Neuron (in vitro differentiated cells): ENCODE measurements at regions not wholly inside any gene's neighbourhood (a gene's known extent, or its start where the extent isn't known, plus 50 kb on each side); places are given as distances from the start of the nearest gene placed in this dataset.
"Not testable (repeated sequence)": the region's sequence is repeated elsewhere in the genome, so short reads cannot be mapped to it uniquely, and the experiment has no call there.

Source experiments
- H2AFZ ChIP-seq: one replicate; pipeline ENCODE4 v1.6.1; 2013; ENCODE audit warnings: low read depth, mild to moderate bottlenecking, inconsistent platforms, low read length, moderate library complexity
- H3K27me3 ChIP-seq: one replicate; pipeline ENCODE4 v1.6.1; 2013; ENCODE audit warnings: low read length; ENCODE audit not compliant: insufficient read depth
- H3K36me3 ChIP-seq: one replicate; pipeline ENCODE4 v1.6.1; 2013; ENCODE audit warnings: low read length; ENCODE audit not compliant: insufficient read depth
- H3K4me1 ChIP-seq: one replicate; pipeline ENCODE4 v1.6.1; 2013; ENCODE audit warnings: low read length; ENCODE audit not compliant: insufficient read depth
- H3K4me3 ChIP-seq: 2 replicates; pipeline ENCODE4 v1.5.1; 2013; ENCODE audit warnings: mild to moderate bottlenecking, low read length, moderate library complexity
- H3K9me3 ChIP-seq: one replicate; pipeline ENCODE4 v1.6.1; 2013; ENCODE audit warnings: low read length

- no peak overlapping the region for H2AFZ ChIP-seq
- no peaks in the 10 kb centered on the region for H3K27me3 ChIP-seq
- no peak overlapping the region for H3K4me3 ChIP-seq
- no peaks in the 10 kb centered on the region for H3K36me3 ChIP-seq
- H3K4me1 ChIP-seq, result peaks cover 3% of the 10 kb centered on the region
- no peaks in the 10 kb centered on the region for H3K9me3 ChIP-seq
Observed at GRCh38 chr16:52756812-52757517, 210.0 kb upstream of the TOX3 start.

DNA sequence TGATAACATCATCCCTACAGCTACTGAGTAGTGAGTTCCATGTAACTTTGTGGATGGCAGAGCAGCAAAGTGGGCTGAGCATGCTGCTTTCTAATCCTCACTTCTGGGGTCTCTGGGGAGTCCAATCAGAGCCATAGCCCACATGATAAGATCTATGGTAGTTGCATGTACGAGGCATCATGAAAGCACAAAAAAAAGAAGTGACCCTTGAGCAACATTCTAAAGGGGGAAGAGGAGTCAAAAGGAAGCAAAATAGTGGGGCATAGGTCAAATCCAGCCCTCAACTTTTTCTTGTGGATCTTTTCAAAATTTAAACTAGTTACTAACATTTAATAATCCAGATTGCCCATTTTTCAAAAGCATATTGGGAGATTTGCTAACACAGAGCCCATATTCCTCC, 208.5 kb upstream of the TOX3 start:
- Histone ChIP-seq H3K4me3 (no peak overlapping the region), H3K9me3 (no peaks in the 10 kb centered on the region), H3K36me3 (no peaks in the 10 kb centered on the region), H3K4me1 (peaks cover 3% of the 10 kb centered on the region), H2AFZ (no peak overlapping the region), H3K27me3 (no peaks in the 10 kb centered on the region)

- H3K4me3 ChIP-seq, result no peak overlapping the region
- H3K4me1 ChIP-seq, result no peaks in the 10 kb centered on the region
- no peaks in the 10 kb centered on the region for H3K36me3 ChIP-seq
- H3K9me3 ChIP-seq, result no peaks in the 10 kb centered on the region
- no peak overlapping the region for H2AFZ ChIP-seq
- no peaks in the 10 kb centered on the region for H3K27me3 ChIP-seq
Observed at GRCh38 chr16:52751035-52751434, 204.1 kb upstream of the TOX3 start.

- no peaks in the 10 kb centered on the region for H3K36me3 ChIP-seq
- H3K4me1 ChIP-seq, result no peaks in the 10 kb centered on the region
- no peaks in the 10 kb centered on the region for H3K9me3 ChIP-seq
- no peak overlapping the region for H2AFZ ChIP-seq
- no peak overlapping the region for H3K4me3 ChIP-seq
- no peaks in the 10 kb centered on the region for H3K27me3 ChIP-seq
Observed at GRCh38 chr16:52748741-52749140, 201.8 kb upstream of the TOX3 start.

- no peak overlapping the region for H3K4me3 ChIP-seq
- peaks cover 2% of the 10 kb centered on the region for H3K4me1 ChIP-seq
- H3K9me3 ChIP-seq, result no peaks in the 10 kb centered on the region
- H3K36me3 ChIP-seq, result no peaks in the 10 kb centered on the region
- no peaks in the 10 kb centered on the region for H3K27me3 ChIP-seq
- H2AFZ ChIP-seq, result no peak overlapping the region
Observed at GRCh38 chr16:52747088-52747595, 200.2 kb upstream of the TOX3 start.

DNA sequence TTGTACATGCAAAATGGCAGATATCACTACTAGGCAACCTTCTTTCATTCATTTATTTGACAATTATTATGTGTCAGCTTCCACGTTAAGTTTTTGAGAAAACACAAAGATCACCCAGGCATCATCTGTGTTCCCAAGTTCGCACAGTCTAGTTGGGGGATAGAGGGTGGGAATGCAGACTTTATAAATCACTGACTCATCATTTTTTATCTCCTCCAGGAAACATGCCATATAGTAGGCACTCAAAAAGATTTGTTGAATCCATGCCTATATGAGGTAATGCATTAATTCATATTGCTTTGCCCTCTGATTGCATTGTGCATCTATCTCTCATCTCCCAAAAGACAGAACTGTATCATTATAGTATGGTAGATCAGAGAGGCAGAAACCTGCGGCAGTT, 196.8 kb upstream of the TOX3 start:
- Histone ChIP-seq H3K4me1 (peaks cover 15% of the 10 kb centered on the region), H2AFZ (no peak overlapping the region), H3K27me3 (no peaks in the 10 kb centered on the region), H3K4me3 (no peak overlapping the region), H3K9me3 (no peaks in the 10 kb centered on the region), H3K36me3 (no peaks in the 10 kb centered on the region)

- no peak overlapping the region for H3K4me3 ChIP-seq
- H3K4me1 ChIP-seq, result peaks cover 15% of the 10 kb centered on the region
- H3K9me3 ChIP-seq, result no peaks in the 10 kb centered on the region
- H3K27me3 ChIP-seq, result no peaks in the 10 kb centered on the region
- H3K36me3 ChIP-seq, result no peaks in the 10 kb centered on the region
- H2AFZ ChIP-seq, result no peak overlapping the region
Observed at GRCh38 chr16:52742608-52743170, 195.7 kb upstream of the TOX3 start.

DNA sequence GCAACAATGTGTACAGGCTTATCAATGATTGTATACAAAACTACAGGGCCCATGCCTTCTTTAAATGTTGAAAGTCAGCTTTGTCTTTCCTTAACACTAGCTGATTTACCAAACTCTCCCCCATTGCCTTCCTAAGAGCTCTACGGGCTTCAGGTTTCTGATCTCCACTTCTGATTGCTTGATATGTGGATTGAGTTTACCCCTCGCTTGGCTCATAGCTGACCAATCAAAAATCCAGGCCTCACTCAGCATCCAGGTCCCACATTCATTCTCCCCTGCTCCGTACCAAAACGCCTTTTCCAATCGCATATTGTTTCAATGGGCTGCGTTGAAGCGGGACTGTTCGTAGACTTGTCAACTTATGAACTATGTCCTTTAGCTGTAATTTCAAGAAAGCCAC, 195.1 kb upstream of the TOX3 start:
- H3K4me1 ChIP-seq, result peaks cover 15% of the 10 kb centered on the region
- H3K9me3 ChIP-seq, result no peaks in the 10 kb centered on the region
- H3K4me3 ChIP-seq, result no peak overlapping the region
- no peaks in the 10 kb centered on the region for H3K27me3 ChIP-seq
- H2AFZ ChIP-seq, result peak overlapping the region; percentile 61
- no peaks in the 10 kb centered on the region for H3K36me3 ChIP-seq

DNA sequence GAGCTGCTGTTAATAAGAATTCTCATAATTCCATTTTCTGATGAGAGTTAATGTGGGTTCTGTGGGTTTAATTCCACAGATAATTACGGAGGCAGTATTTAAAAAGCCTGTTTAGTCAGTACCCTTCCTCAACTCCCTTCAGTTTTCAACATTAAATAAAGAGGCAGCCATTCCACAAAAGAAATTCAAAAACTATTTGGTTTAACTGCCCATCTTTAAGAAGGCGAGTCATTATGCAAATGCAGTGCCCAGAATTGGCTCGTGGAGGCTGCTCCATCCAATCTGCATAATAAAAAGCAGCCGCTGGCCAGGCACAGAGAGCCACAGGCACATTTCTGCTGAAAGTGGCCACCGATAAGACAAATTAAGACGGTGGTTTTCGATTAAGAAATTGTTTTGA, 194.4 kb upstream of the TOX3 start:
- no peaks in the 10 kb centered on the region for H3K36me3 ChIP-seq

GRCh38 chr16:52740766-52741165, 193.8 kb upstream of the TOX3 start:
- no peaks in the 10 kb centered on the region for H3K27me3 ChIP-seq
- no peaks in the 10 kb centered on the region for H3K36me3 ChIP-seq
- no peak overlapping the region for H2AFZ ChIP-seq
- H3K4me1 ChIP-seq, result peaks cover 15% of the 10 kb centered on the region
- no peak overlapping the region for H3K4me3 ChIP-seq
- H3K9me3 ChIP-seq, result no peaks in the 10 kb centered on the region

More for the DNA sequence above, 194.4 kb upstream of the TOX3 start:
- Histone ChIP-seq H2AFZ (peak overlapping the region; percentile 61), H3K27me3 (no peaks in the 10 kb centered on the region), H3K4me3 (peak overlapping the region; percentile 12), H3K9me3 (no peaks in the 10 kb centered on the region), H3K4me1 (peaks cover 15% of the 10 kb centered on the region)

- Histone ChIP-seq H3K36me3 (no peaks in the 10 kb centered on the region), H2AFZ (no peak overlapping the region)
Observed at GRCh38 chr16:52740333-52740732, 193.4 kb upstream of the TOX3 start.

DNA sequence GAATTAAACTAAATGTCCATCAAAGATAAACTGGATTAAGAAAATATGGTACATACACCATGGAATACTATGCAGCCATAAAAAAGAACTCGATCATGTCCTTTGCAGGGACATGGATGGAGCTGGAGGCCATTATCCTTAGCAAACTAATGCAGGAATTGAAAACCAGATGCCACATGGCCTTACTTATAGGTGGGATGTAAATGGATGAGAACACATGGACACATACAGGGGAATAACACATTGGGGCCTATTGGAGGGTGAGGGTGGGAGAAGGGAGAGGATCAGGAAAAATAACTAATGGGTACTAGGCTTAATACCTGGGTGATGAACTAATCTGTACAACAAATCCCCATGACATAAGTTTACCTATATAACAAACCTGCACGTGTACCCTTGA, 192.0 kb upstream of the TOX3 start:
- not testable (repeated sequence) for H3K9me3 ChIP-seq, H3K36me3 ChIP-seq, H3K27me3 ChIP-seq, H3K4me3 ChIP-seq, H2AFZ ChIP-seq
- H3K4me1 ChIP-seq, result peaks cover 15% of the 10 kb centered on the region

More at GRCh38 chr16:52740333-52740732, 193.4 kb upstream of the TOX3 start:
- H3K4me1 ChIP-seq, result peaks cover 15% of the 10 kb centered on the region
- H3K9me3 ChIP-seq, result no peaks in the 10 kb centered on the region
- H3K4me3 ChIP-seq, result no peak overlapping the region
- H3K27me3 ChIP-seq, result no peaks in the 10 kb centered on the region

GRCh38 chr16:52731219-52731875, 184.4 kb upstream of the TOX3 start:
- H3K9me3 ChIP-seq, result no peaks in the 10 kb centered on the region
- peaks cover 3% of the 10 kb centered on the region for H3K4me1 ChIP-seq
- H2AFZ ChIP-seq, result no peak overlapping the region
- no peak overlapping the region for H3K4me3 ChIP-seq
- no peaks in the 10 kb centered on the region for H3K36me3 ChIP-seq
- H3K27me3 ChIP-seq, result no peaks in the 10 kb centered on the region
